HG03280 (cell line): ENCODE measurements at regions not wholly inside any gene's neighbourhood (a gene's known extent, or its start where the extent isn't known, plus 50 kb on each side); places are given as distances from the start of the nearest gene placed in this dataset.

Experiments
- ATAC-seq: cut with Tn5 transposase; IDR thresholded peaks from one replicate; pipeline ENCODE4 v1.9.1; 2021; ENCODE audit warnings: mild to moderate bottlenecking, moderate library complexity; ENCODE audit not compliant: unreplicated experiment

- no peak for ATAC-seq
Observed at GRCh38 chr14:51507511-51507905, 144.2 kb upstream of the FRMD6 start.

GRCh38 chr14:51507906-51508511 lies 143.7 kb upstream of the FRMD6 start:
- ATAC-seq = no peak

GRCh38 chr14:51511265-51511664 lies 140.4 kb upstream of the FRMD6 start:
- no peak for ATAC-seq

- ATAC-seq = no peak
Observed at GRCh38 chr14:51512316-51512715, 139.4 kb upstream of the FRMD6 start.

- ATAC-seq = no peak
Observed at GRCh38 chr14:51513281-51513680, 138.4 kb upstream of the FRMD6 start.

- ATAC-seq = no peak
Observed at GRCh38 chr14:51513933-51514332, 137.8 kb upstream of the FRMD6 start.

GRCh38 chr14:51515611-51516010 lies 136.1 kb upstream of the FRMD6 start:
- ATAC-seq = no peak

GRCh38 chr14:51516706-51517395 lies 134.9 kb upstream of the FRMD6 start:
- ATAC-seq = no peak

GRCh38 chr14:51518280-51518679 lies 133.4 kb upstream of the FRMD6 start:
- ATAC-seq = no peak

GRCh38 chr14:51518711-51519110 lies 133.0 kb upstream of the FRMD6 start:
- no peak for ATAC-seq

- no peak for ATAC-seq
Observed at GRCh38 chr14:51520087-51520486, 131.6 kb upstream of the FRMD6 start.

- no peak for ATAC-seq
Observed at GRCh38 chr14:51521764-51522163, 129.9 kb upstream of the FRMD6 start.

GRCh38 chr14:51523243-51523642 lies 128.5 kb upstream of the FRMD6 start:
- ATAC-seq = no peak

GRCh38 chr14:51525739-51526138 lies 126.0 kb upstream of the FRMD6 start:
- ATAC-seq = no peak

GRCh38 chr14:51527073-51527472 lies 124.6 kb upstream of the FRMD6 start:
- no peak for ATAC-seq

- ATAC-seq = no peak
Observed at GRCh38 chr14:51529736-51530135, 122.0 kb upstream of the FRMD6 start.

- no peak for ATAC-seq
Observed at GRCh38 chr14:51533160-51533559, 118.5 kb upstream of the FRMD6 start.

- no peak for ATAC-seq
Observed at GRCh38 chr14:51533872-51534553, 117.7 kb upstream of the FRMD6 start.

GRCh38 chr14:51534610-51535011 lies 117.1 kb upstream of the FRMD6 start:
- no peak for ATAC-seq

GRCh38 chr14:51535443-51536044 lies 116.2 kb upstream of the FRMD6 start:
- ATAC-seq = no peak

GRCh38 chr14:51538973-51539372 lies 112.7 kb upstream of the FRMD6 start:
- ATAC-seq = no peak

- ATAC-seq = no peak
Observed at GRCh38 chr14:51539571-51540037, 112.1 kb upstream of the FRMD6 start.
